Suprapubic skin (tissue), 3 donors: ENCODE measurements at regions not wholly inside any gene's neighbourhood (a gene's known extent, or its start where the extent isn't known, plus 50 kb on each side); places are given as distances from the start of the nearest gene placed in this dataset.

Experiments used
- EP300 ChIP-seq: sonication (generic); formaldehyde crosslinking; IDR thresholded peaks from one replicate; pipeline ENCODE4 v1.6.1; 2017; ENCODE audit warnings: antibody characterized with exemption
- TF ChIP-seq, protein P1 (sequence below), 2 donors: fragments of 200-600 bp in 1 of 2; fragments of 450-650 bp in 1 of 2; sonication (generic) in 1 of 2; IDR thresholded peaks; one replicate each; pipeline ENCODE4 v1.5.1; 2016 to 2019; ENCODE audit warnings: antibody characterized with exemption in 2 of 2, mild to moderate bottlenecking in 1 of 2, moderate library complexity in 1 of 2

DNA sequence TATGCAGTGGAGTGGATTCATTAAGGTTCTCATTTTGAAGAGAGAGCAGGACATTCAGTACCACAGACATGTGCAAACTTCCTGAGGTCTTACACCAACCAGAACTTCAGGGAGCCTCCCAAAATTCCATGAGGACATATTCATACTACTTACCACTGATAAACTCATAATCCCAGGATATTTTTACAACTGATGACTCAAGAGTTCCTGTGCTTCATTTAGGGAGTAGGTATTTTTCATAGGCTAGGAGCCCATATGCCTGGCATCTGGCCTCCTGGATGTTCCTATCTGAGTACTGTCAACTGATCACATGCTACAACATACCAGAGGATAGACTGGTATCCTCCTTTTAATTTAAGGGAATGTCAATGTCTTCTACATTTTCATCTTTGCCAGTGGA is 578.0 kb downstream of the EFNA5 start:
- TF ChIP-seq, protein P1, sequence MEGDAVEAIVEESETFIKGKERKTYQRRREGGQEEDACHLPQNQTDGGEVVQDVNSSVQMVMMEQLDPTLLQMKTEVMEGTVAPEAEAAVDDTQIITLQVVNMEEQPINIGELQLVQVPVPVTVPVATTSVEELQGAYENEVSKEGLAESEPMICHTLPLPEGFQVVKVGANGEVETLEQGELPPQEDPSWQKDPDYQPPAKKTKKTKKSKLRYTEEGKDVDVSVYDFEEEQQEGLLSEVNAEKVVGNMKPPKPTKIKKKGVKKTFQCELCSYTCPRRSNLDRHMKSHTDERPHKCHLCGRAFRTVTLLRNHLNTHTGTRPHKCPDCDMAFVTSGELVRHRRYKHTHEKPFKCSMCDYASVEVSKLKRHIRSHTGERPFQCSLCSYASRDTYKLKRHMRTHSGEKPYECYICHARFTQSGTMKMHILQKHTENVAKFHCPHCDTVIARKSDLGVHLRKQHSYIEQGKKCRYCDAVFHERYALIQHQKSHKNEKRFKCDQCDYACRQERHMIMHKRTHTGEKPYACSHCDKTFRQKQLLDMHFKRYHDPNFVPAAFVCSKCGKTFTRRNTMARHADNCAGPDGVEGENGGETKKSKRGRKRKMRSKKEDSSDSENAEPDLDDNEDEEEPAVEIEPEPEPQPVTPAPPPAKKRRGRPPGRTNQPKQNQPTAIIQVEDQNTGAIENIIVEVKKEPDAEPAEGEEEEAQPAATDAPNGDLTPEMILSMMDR (IDR thresholded peaks at IDR 0.05), result no peak
- TF ChIP-seq EP300, result no peak
